Gastroesophageal sphincter (tissue), 4 donors: ENCODE measurements at regions not wholly inside any gene's neighbourhood (a gene's known extent, or its start where the extent isn't known, plus 50 kb on each side); places are given as distances from the start of the nearest gene placed in this dataset.
A peak's percentile ranks its signal among the peaks of the same experiment; 100 is the strongest.

Source experiments
- ATAC-seq: fragments of 150-250 bp; one replicate; pipeline ENCODE4 v1.9.1; 2016; ENCODE audit warnings: mild to moderate bottlenecking, moderate library complexity
- H3K27ac ChIP-seq, 4 donors: fragments of 200-600 bp; sonication (generic) in 3 of 4; 1 replicate in 3 of 4; 2 replicates in 1 of 4; pipeline ENCODE4 v1.5.1; 2016 to 2019
- H3K27me3 ChIP-seq: fragments of 200-600 bp; sonication (generic); one replicate; pipeline ENCODE4 v1.5.1; 2019
- H3K36me3 ChIP-seq, 2 donors: fragments of 200-600 bp; sonication (generic); one replicate each; pipeline ENCODE4 v1.5.1; 2019; ENCODE audit warnings: control low read depth in 1 of 2
- H3K4me1 ChIP-seq, 3 donors: fragments of 200-600 bp; sonication (generic); 1 replicate in 2 of 3; 2 replicates in 1 of 3; pipeline ENCODE4 v1.5.1; 2016 to 2019; ENCODE audit warnings: control low read depth in 2 of 3
- H3K4me3 ChIP-seq, 2 donors: fragments of 200-600 bp; sonication (generic); one replicate each; pipeline ENCODE4 v1.5.1; 2019; ENCODE audit warnings: mild to moderate bottlenecking in 1 of 2, moderate library complexity in 1 of 2
- H3K9me3 ChIP-seq, 3 donors: fragments of 200-600 bp; sonication (generic); one replicate each; pipeline ENCODE4 v1.5.1; 2017 to 2019; ENCODE audit warnings: control low read depth in 2 of 3
- CTCF ChIP-seq, 4 experiments: fragments of 200-600 bp in 2 of 4; fragments of 450-650 bp in 2 of 4; sonication (generic) in 1 of 4; IDR thresholded peaks; one replicate each; pipeline ENCODE4 v1.5.1; 2017 to 2019; ENCODE audit warnings: antibody characterized with exemption in 4 of 4, mild to moderate bottlenecking in 2 of 4, moderate library complexity in 2 of 4
- EP300 ChIP-seq: sonication (generic); formaldehyde crosslinking; IDR thresholded peaks from one replicate; pipeline ENCODE4 v1.6.1; 2017; ENCODE audit warnings: antibody characterized with exemption, mild to moderate bottlenecking
- POLR2A ChIP-seq, 2 donors: fragments of 450-650 bp; IDR thresholded peaks; one replicate each; pipeline ENCODE4 v1.6.1; 2017; ENCODE audit warnings: antibody characterized with exemption in 2 of 2, mild to moderate bottlenecking in 2 of 2, moderate library complexity in 1 of 2
- POLR2AphosphoS5 ChIP-seq: sonication (generic); formaldehyde crosslinking; IDR thresholded peaks from one replicate; pipeline ENCODE4 v1.6.1; 2017; ENCODE audit warnings: antibody characterized with exemption
- WGBS, 2 donors: methylation state at CpG; one replicate each; pipeline ENCODE4 v1.1.5; 2018; ENCODE audit warnings: low coverage in 1 of 2; 5-methylcytosine and 5-hydroxymethylcytosine counted together

GRCh38 chr1:55535724-55536544 lies 320.8 kb upstream of the USP24 start:
- Histone ChIP-seq H3K4me3 (no peak overlapping the region), H3K36me3 (no peaks in the 10 kb centered on the region), H3K4me1 (peaks cover 0 to 4% (median 0%) of the 10 kb centered on the region in 3 donors), H3K27ac (peak overlapping the region in 1 of 4 donors; percentile 7), H3K9me3 (no peaks in the 10 kb centered on the region), H3K27me3 (no peaks in the 10 kb centered on the region)
- WGBS, 2 donors: 74 to 78% methylated on average over 4 of the region's 4 CpGs
- no peak for ATAC-seq
- no peak for TF ChIP-seq POLR2A (IDR thresholded peaks at IDR 0.05)
- no peak for TF ChIP-seq POLR2AphosphoS5
- TF ChIP-seq EP300: no peak
- no peak for TF ChIP-seq CTCF (IDR thresholded peaks at IDR 0.05)

- no peaks in the 10 kb centered on the region for H3K9me3 ChIP-seq
Observed at GRCh38 chr1:55534565-55535121, 319.5 kb upstream of the USP24 start.

GRCh38 chr1:55531644-55532043 lies 316.5 kb upstream of the USP24 start:
- H3K27ac ChIP-seq: no peak overlapping the region
- no peak overlapping the region for H3K4me3 ChIP-seq
- H3K4me1 ChIP-seq: peaks cover 0 to 4% (median 0%) of the 10 kb centered on the region in 3 donors
- H3K9me3 ChIP-seq: no peaks in the 10 kb centered on the region
- no peaks in the 10 kb centered on the region for H3K36me3 ChIP-seq
- TF ChIP-seq EP300: no peak
- TF ChIP-seq POLR2A (IDR thresholded peaks at IDR 0.05): no peak
- no peak for TF ChIP-seq CTCF (IDR thresholded peaks at IDR 0.05)
- no peak for TF ChIP-seq POLR2AphosphoS5
- ATAC-seq: peak; percentile 28
- H3K27me3 ChIP-seq: no peaks in the 10 kb centered on the region

More at GRCh38 chr1:55534565-55535121, 319.5 kb upstream of the USP24 start:
- H3K4me1 ChIP-seq: peaks cover 0 to 4% (median 0%) of the 10 kb centered on the region in 3 donors
- H3K27ac ChIP-seq: no peak overlapping the region
- H3K36me3 ChIP-seq: no peaks in the 10 kb centered on the region
- H3K4me3 ChIP-seq: no peak overlapping the region
- TF ChIP-seq EP300 (no peak), POLR2AphosphoS5 (no peak), CTCF (IDR thresholded peaks at IDR 0.05) (no peak), POLR2A (IDR thresholded peaks at IDR 0.05) (no peak)
- WGBS, 2 donors: 100% methylated on average over 1 to 2 of the region's 3 CpGs
- no peaks in the 10 kb centered on the region for H3K27me3 ChIP-seq
- ATAC-seq: no peak

DNA sequence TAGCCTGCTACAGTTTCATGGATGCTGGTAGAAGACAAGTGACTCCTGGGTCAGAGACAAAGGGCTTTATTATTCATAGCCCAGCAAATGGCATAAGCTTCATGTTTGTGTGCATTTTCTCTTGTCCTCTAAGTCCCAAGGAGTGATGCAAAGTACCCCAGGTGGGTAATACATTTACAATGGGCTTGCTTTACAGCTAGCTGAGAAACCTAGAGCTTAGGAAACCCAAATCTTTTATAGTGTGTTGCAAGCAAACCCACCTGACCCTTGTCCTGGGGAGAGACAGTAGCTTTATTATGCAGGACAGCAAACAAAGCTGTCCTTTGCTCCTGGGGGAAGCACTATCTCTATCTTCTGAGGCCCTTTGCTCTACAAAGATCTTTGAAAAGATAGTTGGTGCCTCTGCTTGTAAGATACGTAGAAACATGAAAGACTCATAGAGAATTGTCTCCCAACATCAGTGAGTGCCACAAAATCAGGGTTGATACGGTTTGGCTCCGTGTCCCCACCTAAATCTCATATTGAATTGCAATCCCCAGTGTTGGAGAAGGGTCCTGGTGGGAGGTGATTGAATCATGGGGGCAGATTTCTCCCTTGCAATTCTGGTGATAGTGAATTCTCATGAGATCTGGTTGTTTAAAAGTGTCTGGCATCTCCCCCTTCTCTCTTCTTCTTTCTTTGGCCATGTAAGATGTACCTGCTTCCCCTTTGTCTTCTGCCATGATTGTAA lies 315.8 kb upstream of the USP24 start:
- WGBS, 2 donors: 95% methylated on average over 2 of the region's 3 CpGs; no CpG with 5 or more reads in 1 of the 2 donors
- no peak for ATAC-seq
- TF ChIP-seq POLR2AphosphoS5: no peak
- TF ChIP-seq POLR2A (IDR thresholded peaks at IDR 0.05): no peak
- no peak for TF ChIP-seq EP300
- no peak for TF ChIP-seq CTCF (IDR thresholded peaks at IDR 0.05)
- H3K36me3 ChIP-seq: no peaks in the 10 kb centered on the region
- H3K27me3 ChIP-seq: no peaks in the 10 kb centered on the region
- no peaks in the 10 kb centered on the region for H3K4me1 ChIP-seq
- H3K4me3 ChIP-seq: no peak overlapping the region
- no peaks in the 10 kb centered on the region for H3K9me3 ChIP-seq
- H3K27ac ChIP-seq: no peak overlapping the region
